Sciatic nerve (tissue), 2 donors: ENCODE measurements at regions not wholly inside any gene's neighbourhood (a gene's known extent, or its start where the extent isn't known, plus 50 kb on each side); places are given as distances from the start of the nearest gene placed in this dataset.

Experiments used
- ATAC-seq: fragments of 200-7000 bp; cut with Tn5 transposase; one replicate; pipeline ENCODE4 v1.9.1; 2020; ENCODE audit warnings: mild to moderate bottlenecking, moderate library complexity
- DNase-seq: peaks from one replicate; pipeline ENCODE4 v3.0.0-alpha.2; 2020; ENCODE audit warnings: low spot score
- intact Hi-C: fragments of 100-400 bp; cut with DNase I; formaldehyde crosslinking; loops from one replicate; pipeline ENCODE4 v1.14.2; 2022
- donor health status: DM: no; HTN: no; CAD: no.
- donor health status: DM: no; HTN: no; CAD: no.

- ATAC-seq (no peak), DNase-seq (no peak)
- intact Hi-C loops: no loop called here
These were observed 57.3 kb upstream of the SPRED1 start for GRCh38 chr15:38195191-38195901.

DNA sequence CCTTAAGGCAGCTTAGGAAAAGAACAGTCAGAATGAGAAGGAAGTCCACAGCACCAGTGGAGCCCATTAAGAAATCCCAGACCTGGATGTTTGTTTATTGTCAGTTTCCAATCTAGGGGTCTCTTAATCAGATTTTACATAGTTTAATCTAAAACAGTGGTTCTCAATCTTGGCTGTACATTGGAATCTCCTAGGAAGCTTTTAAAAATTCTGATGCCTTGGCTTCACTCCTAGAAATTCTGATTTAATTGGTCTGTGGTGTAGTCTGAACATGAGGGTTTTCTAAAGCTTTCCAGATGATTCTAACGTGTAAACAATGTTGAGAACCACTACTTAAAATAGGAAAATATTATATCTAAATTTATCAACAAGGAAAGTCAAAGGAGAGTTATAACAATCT, 56.6 kb upstream of the SPRED1 start:
- no peak for ATAC-seq
- DNase-seq: no peak

DNA sequence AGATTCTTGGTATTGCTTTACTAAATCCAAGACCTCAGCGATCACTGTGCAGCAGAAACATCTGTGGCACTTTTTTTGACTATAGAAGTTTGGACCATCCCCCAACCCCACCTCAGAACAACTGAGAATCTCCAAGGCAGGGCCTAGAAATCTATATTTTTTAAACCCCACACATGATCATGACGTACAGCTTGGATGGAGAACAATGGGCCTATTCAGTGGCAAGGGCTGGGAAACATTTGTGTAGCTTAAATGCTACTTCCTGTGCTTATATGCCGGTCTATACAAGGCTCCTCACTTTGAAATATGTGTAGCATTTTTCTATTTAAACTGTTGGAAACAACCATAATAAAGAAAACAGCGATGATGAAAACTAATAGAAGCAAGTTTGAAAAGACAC, 55.1 kb upstream of the SPRED1 start:
- intact Hi-C loops: no loop called here
- ATAC-seq (no peak), DNase-seq (no peak)

More for the DNA sequence above, 56.6 kb upstream of the SPRED1 start:
- intact Hi-C loops: no loop called here

- DNase-seq (no peak), ATAC-seq (no peak)
- intact Hi-C loops: no loop called here
These were observed 50.9 kb upstream of the SPRED1 start for GRCh38 chr15:38201714-38202113.

DNA sequence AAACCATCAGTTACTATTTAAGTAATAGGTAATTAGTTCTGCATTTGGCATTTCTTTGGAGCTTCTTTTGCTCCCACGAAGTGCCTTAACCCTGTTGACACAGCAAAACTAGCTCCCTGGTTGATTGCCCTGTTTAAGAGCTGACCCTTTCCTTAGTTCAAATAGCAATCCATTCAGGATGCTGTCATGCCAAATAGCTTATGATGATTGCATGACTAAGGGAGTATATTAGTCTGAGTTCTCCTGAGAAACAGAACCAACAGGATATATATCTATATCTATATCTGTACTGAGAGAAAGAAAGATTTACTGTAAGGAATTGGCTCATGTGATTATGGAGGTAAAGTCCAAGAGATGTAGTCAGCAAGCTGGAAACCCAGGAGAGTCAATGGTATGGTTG, 50.3 kb upstream of the SPRED1 start:
- no peak for DNase-seq
- intact Hi-C loops: no loop called here
- ATAC-seq: no peak
